WTC11 (cell line): ENCODE measurements at regions not wholly inside any gene's neighbourhood (a gene's known extent, or its start where the extent isn't known, plus 50 kb on each side); places are given as distances from the start of the nearest gene placed in this dataset.

Experiments
- ATAC-seq: fragments of 200-7000 bp; cut with Tn5 transposase; 2 replicates; pipeline ENCODE4 v1.10.0; 2021; ENCODE audit warnings: mild to moderate bottlenecking, moderate library complexity
- CTCF ChIA-PET: fragments of 300-600 bp; sonication (Branson Sonifier 250); formaldehyde crosslinking; loops from one replicate; lab custom pipeline; 2021; ENCODE audit warnings: antibody characterized with exemption; lab: Charles Lee
- POLR2A ChIA-PET: fragments of 350-600 bp; sonication (Branson Sonifier 250); formaldehyde crosslinking; loops from one replicate; lab custom pipeline; 2021; ENCODE audit warnings: antibody characterized with exemption; lab: Charles Lee
- DNase-seq: peaks from one replicate; pipeline ENCODE4 v3.0.0; 2021; ENCODE audit warnings: low spot score
- H3K27ac Mint-ChIP-seq: 2 replicates; pipeline ENCODE4 v1.8.0; 2021; ENCODE audit warnings: mixed read lengths
- H3K27me3 Mint-ChIP-seq: 2 replicates; pipeline ENCODE4 v1.8.0; 2021; ENCODE audit warnings: low read depth, mild to moderate bottlenecking, moderate library complexity, mixed read lengths
- H3K36me3 Mint-ChIP-seq: 2 replicates; pipeline ENCODE4 v1.8.0; 2021; ENCODE audit warnings: mixed read lengths
- H3K4me1 Mint-ChIP-seq: 2 replicates; pipeline ENCODE4 v1.8.0; 2022; ENCODE audit warnings: mixed read lengths
- H3K4me3 Mint-ChIP-seq: 2 replicates; pipeline ENCODE4 v1.8.0; 2021; ENCODE audit warnings: mild to moderate bottlenecking, moderate library complexity, mixed read lengths
- H3K9me3 Mint-ChIP-seq: 2 replicates; pipeline ENCODE4 v1.8.0; 2021; ENCODE audit warnings: mixed read lengths
- ATF2 ChIP-seq: sonication (generic); formaldehyde crosslinking; IDR thresholded peaks from 2 replicates; pipeline ENCODE4 v1.8.1; 2022; ENCODE audit warnings: low read depth, missing genetic modification reagents, borderline replicate concordance
- E2F5 ChIP-seq: sonication (generic); formaldehyde crosslinking; IDR thresholded peaks from 2 replicates; pipeline ENCODE4 v1.8.1; 2022; ENCODE audit warnings: mild to moderate bottlenecking, moderate library complexity, missing genetic modification reagents
- EMX1 ChIP-seq: fragments of 250-450 bp; sonication (Bioruptor Pico); IDR thresholded peaks from 2 replicates; pipeline ENCODE4 v1.8.0; 2021; ENCODE audit warnings: mild to moderate bottlenecking
- FOXK1 ChIP-seq: sonication (generic); formaldehyde crosslinking; IDR thresholded peaks from 2 replicates; pipeline ENCODE4 v1.8.0; 2022; ENCODE audit warnings: mild to moderate bottlenecking, moderate library complexity, missing genetic modification reagents
- HMGA2 ChIP-seq: fragments of 250-450 bp; sonication (Bioruptor Pico); IDR thresholded peaks from 2 replicates; pipeline ENCODE4 v1.4.0; 2021; ENCODE audit warnings: mild to moderate bottlenecking, moderate library complexity
- HMGXB4 ChIP-seq: sonication (generic); formaldehyde crosslinking; IDR thresholded peaks from 2 replicates; pipeline ENCODE4 v1.8.1; 2023; ENCODE audit warnings: mild to moderate bottlenecking, moderate library complexity, missing genetic modification reagents
- MYBL2 ChIP-seq: sonication (generic); formaldehyde crosslinking; IDR thresholded peaks from 2 replicates; pipeline ENCODE4 v1.8.1; 2023; ENCODE audit warnings: mild to moderate bottlenecking, moderate library complexity, missing genetic modification reagents
- NFE2L1 ChIP-seq: sonication (generic); formaldehyde crosslinking; IDR thresholded peaks from 2 replicates; pipeline ENCODE4 v1.8.1; 2023; ENCODE audit warnings: missing genetic modification reagents
- NFYB ChIP-seq: sonication (generic); formaldehyde crosslinking; conservative IDR thresholded peaks from 2 replicates; pipeline ENCODE4 v1.8.0; 2022; ENCODE audit warnings: low read depth, missing genetic modification reagents
- NR1H2 ChIP-seq: sonication (generic); formaldehyde crosslinking; IDR thresholded peaks from 2 replicates; pipeline ENCODE4 v1.9.0; 2021; ENCODE audit warnings: mild to moderate bottlenecking, moderate library complexity, missing genetic modification reagents
- NR2C2 ChIP-seq: sonication (generic); formaldehyde crosslinking; IDR thresholded peaks from 2 replicates; pipeline ENCODE4 v1.8.0; 2022; ENCODE audit warnings: mild to moderate bottlenecking, missing genetic modification reagents
- NR3C1 ChIP-seq: sonication (generic); formaldehyde crosslinking; conservative IDR thresholded peaks from 2 replicates; pipeline ENCODE4 v1.8.1; 2023; ENCODE audit warnings: low read depth, mild to moderate bottlenecking, missing genetic modification reagents
- RORB ChIP-seq: fragments of 250-450 bp; sonication (Bioruptor Pico); IDR thresholded peaks from 2 replicates; pipeline ENCODE4 v1.9.0; 2021; ENCODE audit warnings: mild to moderate bottlenecking
- SOX15 ChIP-seq: fragments of 250-450 bp; sonication (Bioruptor Pico); IDR thresholded peaks from 2 replicates; pipeline ENCODE4 v1.9.0; 2021; ENCODE audit warnings: mild to moderate bottlenecking
- TEAD4 ChIP-seq: sonication (generic); formaldehyde crosslinking; IDR thresholded peaks from 2 replicates; pipeline ENCODE4 v1.8.0; 2022; ENCODE audit warnings: mild to moderate bottlenecking, missing genetic modification reagents
- TP53 ChIP-seq: sonication (generic); formaldehyde crosslinking; IDR thresholded peaks from 2 replicates; pipeline ENCODE4 v1.8.1; 2023; ENCODE audit warnings: mild to moderate bottlenecking, missing genetic modification reagents
- ZNF121 ChIP-seq: sonication (generic); formaldehyde crosslinking; IDR thresholded peaks from 2 replicates; pipeline ENCODE4 v1.8.0; 2023; ENCODE audit warnings: missing genetic modification reagents
- ZNF423 ChIP-seq: fragments of 250-450 bp; sonication (Bioruptor Pico); IDR thresholded peaks from 2 replicates; pipeline ENCODE4 v2.1.2; 2022; ENCODE audit warnings: mild to moderate bottlenecking, moderate library complexity
- ZNF512 ChIP-seq: sonication (generic); formaldehyde crosslinking; IDR thresholded peaks from 2 replicates; pipeline ENCODE4 v1.8.1; 2022; ENCODE audit warnings: missing genetic modification reagents, borderline replicate concordance
- ZNF671 ChIP-seq: fragments of 250-450 bp; sonication (Bioruptor Pico); IDR thresholded peaks from 2 replicates; pipeline ENCODE4 v1.8.0; 2021; ENCODE audit warnings: mild to moderate bottlenecking
- TF ChIP-seq, protein P1 (sequence below): fragments of 200-600 bp; IDR thresholded peaks from 2 replicates; pipeline ENCODE4 v1.8.0; 2022; ENCODE audit warnings: antibody characterized with exemption
- TF ChIP-seq, protein P2 (sequence below): sonication (generic); formaldehyde crosslinking; IDR thresholded peaks from 2 replicates; pipeline ENCODE4 v1.8.0; 2022; ENCODE audit warnings: mild to moderate bottlenecking, missing genetic modification reagents
- TF ChIP-seq, protein P3 (sequence below): sonication (generic); formaldehyde crosslinking; IDR thresholded peaks from 2 replicates; pipeline ENCODE4 v1.8.0; 2022; ENCODE audit warnings: mild to moderate bottlenecking, missing genetic modification reagents
- TF ChIP-seq, protein P4 (sequence below): sonication (generic); formaldehyde crosslinking; conservative IDR thresholded peaks from 2 replicates; pipeline ENCODE4 v1.8.1; 2022; ENCODE audit warnings: mild to moderate bottlenecking, missing genetic modification reagents

GRCh38 chr6:123733180-123733579 lies 70.5 kb upstream of the NKAIN2 start:
- DNase-seq = no peak
- H3K27ac Mint-ChIP-seq = no peak overlapping the region
- H3K4me3 Mint-ChIP-seq = no peak overlapping the region
- ATAC-seq = no peak
- ChIA-PET CTCF (no interaction called here), POLR2A (no interaction called here)
- H3K9me3 Mint-ChIP-seq = 0 out of 2 replicates have a peak, but pooled peaks cover 4% of the 10 kb centered on the region
- TF ChIP-seq, protein P1, sequence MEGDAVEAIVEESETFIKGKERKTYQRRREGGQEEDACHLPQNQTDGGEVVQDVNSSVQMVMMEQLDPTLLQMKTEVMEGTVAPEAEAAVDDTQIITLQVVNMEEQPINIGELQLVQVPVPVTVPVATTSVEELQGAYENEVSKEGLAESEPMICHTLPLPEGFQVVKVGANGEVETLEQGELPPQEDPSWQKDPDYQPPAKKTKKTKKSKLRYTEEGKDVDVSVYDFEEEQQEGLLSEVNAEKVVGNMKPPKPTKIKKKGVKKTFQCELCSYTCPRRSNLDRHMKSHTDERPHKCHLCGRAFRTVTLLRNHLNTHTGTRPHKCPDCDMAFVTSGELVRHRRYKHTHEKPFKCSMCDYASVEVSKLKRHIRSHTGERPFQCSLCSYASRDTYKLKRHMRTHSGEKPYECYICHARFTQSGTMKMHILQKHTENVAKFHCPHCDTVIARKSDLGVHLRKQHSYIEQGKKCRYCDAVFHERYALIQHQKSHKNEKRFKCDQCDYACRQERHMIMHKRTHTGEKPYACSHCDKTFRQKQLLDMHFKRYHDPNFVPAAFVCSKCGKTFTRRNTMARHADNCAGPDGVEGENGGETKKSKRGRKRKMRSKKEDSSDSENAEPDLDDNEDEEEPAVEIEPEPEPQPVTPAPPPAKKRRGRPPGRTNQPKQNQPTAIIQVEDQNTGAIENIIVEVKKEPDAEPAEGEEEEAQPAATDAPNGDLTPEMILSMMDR = no peak
- TF ChIP-seq NR3C1 (CRISPR knock-in tag) (no peak), SOX15 (CRISPR knock-in tag) (no peak), EMX1 (no peak), NR1H2 (CRISPR knock-in tag) (no peak), ATF2 (CRISPR knock-in tag) (no peak), TEAD4 (CRISPR knock-in tag) (no peak), ZNF423 (no peak), ZNF671 (CRISPR knock-in tag) (no peak), FOXK1 (CRISPR knock-in tag) (no peak), NR2C2 (CRISPR knock-in tag) (no peak), TP53 (CRISPR knock-in tag) (no peak), HMGA2 (CRISPR knock-in tag) (no peak), MYBL2 (CRISPR knock-in tag) (no peak), ZNF512 (CRISPR knock-in tag) (no peak)
- TF ChIP-seq, protein P2, sequence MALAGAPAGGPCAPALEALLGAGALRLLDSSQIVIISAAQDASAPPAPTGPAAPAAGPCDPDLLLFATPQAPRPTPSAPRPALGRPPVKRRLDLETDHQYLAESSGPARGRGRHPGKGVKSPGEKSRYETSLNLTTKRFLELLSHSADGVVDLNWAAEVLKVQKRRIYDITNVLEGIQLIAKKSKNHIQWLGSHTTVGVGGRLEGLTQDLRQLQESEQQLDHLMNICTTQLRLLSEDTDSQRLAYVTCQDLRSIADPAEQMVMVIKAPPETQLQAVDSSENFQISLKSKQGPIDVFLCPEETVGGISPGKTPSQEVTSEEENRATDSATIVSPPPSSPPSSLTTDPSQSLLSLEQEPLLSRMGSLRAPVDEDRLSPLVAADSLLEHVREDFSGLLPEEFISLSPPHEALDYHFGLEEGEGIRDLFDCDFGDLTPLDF (CRISPR knock-in tag) = no peak
- TF ChIP-seq, protein P3, sequence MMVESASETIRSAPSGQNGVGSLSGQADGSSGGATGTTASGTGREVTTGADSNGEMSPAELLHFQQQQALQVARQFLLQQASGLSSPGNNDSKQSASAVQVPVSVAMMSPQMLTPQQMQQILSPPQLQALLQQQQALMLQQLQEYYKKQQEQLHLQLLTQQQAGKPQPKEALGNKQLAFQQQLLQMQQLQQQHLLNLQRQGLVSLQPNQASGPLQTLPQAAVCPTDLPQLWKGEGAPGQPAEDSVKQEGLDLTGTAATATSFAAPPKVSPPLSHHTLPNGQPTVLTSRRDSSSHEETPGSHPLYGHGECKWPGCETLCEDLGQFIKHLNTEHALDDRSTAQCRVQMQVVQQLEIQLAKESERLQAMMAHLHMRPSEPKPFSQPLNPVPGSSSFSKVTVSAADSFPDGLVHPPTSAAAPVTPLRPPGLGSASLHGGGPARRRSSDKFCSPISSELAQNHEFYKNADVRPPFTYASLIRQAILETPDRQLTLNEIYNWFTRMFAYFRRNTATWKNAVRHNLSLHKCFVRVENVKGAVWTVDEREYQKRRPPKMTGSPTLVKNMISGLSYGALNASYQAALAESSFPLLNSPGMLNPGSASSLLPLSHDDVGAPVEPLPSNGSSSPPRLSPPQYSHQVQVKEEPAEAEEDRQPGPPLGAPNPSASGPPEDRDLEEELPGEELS (CRISPR knock-in tag) = no peak
- TF ChIP-seq, protein P4, sequence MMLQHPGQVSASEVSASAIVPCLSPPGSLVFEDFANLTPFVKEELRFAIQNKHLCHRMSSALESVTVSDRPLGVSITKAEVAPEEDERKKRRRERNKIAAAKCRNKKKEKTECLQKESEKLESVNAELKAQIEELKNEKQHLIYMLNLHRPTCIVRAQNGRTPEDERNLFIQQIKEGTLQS (CRISPR knock-in tag) = no peak
- H3K4me1 Mint-ChIP-seq = peaks cover 6% of the 10 kb centered on the region
- no peaks in the 10 kb centered on the region for H3K27me3 Mint-ChIP-seq
- H3K36me3 Mint-ChIP-seq = no peaks in the 10 kb centered on the region

DNA sequence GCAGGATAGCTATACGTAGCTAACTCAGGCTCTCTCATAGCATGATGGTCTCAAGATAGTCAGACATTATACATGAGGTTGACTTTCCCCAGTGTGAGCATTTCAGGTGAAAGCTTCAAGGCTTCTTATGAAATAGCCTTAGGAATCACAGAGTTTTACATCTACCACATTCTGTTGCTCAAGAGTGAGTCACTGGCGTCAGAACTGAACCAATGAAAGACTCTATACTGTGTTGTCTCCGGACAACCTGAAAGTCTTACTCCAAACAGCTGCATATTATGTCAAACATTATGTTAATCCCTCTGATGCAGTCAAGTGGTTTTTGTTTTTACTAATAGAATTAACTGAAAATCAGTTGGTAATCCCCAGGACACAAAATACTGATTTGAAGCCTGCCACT lies 79.8 kb upstream of the TRDN start:
- CTCF ChIA-PET = interaction anchor here (1.3 to 2.1 kb wide), 6 partner anchors 31 to 299 kb away, joined by 4 to 46 read pairs (median 5); no protein-coding TSS in a partner anchor
- Mint-ChIP-seq H3K4me3 (no peak overlapping the region), H3K36me3 (peaks cover 2% of the 10 kb centered on the region; the same call in 1 of the 2 replicates), H3K27ac (no peak overlapping the region), H3K27me3 (no peaks in the 10 kb centered on the region), H3K9me3 (no peaks in the 10 kb centered on the region), H3K4me1 (peaks cover 3% of the 10 kb centered on the region)
- no peak for DNase-seq
- POLR2A ChIA-PET = no interaction called here
- no peak for ATAC-seq
- no peak for TF ChIP-seq ATF2 (CRISPR knock-in tag)
- TF ChIP-seq NFE2L1 (CRISPR knock-in tag) = no peak
- TF ChIP-seq ZNF121 (CRISPR knock-in tag) = no peak
- TF ChIP-seq NFYB = no peak
- TF ChIP-seq ZNF423 = no peak
- TF ChIP-seq HMGXB4 (CRISPR knock-in tag) = no peak
- no peak for TF ChIP-seq RORB (CRISPR knock-in tag)
- TF ChIP-seq E2F5 = no peak
